Epithelial cell of prostate (primary cell): ENCODE measurements at regions not wholly inside any gene's neighbourhood (a gene's known extent, or its start where the extent isn't known, plus 50 kb on each side); places are given as distances from the start of the nearest gene placed in this dataset.

ENCODE experiments used
- DNase-seq: peaks from one replicate; pipeline ENCODE4 v3.0.0-alpha.2; 2011; ENCODE audit warnings: low read depth, low spot score
- H3K27ac ChIP-seq: fragments of 450-650 bp; 2 replicates; pipeline ENCODE4 v1.5.1; 2017; ENCODE audit warnings: mild to moderate bottlenecking

DNA sequence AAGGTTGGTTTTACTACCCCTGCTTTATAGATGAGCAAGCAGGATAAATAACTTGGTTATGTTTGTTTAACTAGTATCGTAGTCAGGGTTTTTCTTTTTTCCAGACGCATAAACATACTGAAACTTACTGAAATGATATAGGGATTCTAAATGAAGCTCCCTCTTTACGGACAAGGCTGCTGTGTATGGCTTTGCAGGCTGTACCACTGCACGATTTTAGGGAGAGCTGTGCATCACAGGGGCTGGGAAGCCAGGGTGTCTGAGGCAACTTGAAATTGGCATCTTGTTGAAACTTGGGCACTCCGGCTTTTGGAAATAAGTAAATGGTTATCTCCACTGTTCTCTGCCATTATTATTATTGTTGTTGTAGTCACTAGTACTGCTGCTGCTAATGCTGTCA, 218.1 kb upstream of the CDH8 start:
- DNase-seq: no peak
- peak overlapping the region; percentile 57 for H3K27ac ChIP-seq

DNA sequence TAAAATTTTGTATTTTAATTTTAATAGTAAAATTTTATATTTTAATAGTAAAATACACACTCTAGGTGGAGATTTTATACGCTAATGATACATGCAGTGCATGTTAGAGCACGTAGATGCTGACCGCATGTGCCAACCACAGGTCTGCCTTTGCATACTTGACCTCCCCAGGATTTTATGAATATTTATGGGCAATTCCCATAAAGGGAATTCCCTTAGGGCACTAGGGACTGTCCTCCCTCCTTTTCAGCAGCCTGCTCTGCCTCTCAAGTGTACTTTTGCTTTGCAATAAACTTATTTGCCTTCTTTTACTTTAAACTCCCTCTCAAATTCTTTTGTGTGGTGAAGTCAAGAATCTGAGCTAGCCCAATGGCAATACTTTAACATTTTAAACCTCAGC, 217.7 kb upstream of the CDH8 start:
- peak; percentile 66 for DNase-seq
- peak overlapping the region; percentile 57 for H3K27ac ChIP-seq

DNA sequence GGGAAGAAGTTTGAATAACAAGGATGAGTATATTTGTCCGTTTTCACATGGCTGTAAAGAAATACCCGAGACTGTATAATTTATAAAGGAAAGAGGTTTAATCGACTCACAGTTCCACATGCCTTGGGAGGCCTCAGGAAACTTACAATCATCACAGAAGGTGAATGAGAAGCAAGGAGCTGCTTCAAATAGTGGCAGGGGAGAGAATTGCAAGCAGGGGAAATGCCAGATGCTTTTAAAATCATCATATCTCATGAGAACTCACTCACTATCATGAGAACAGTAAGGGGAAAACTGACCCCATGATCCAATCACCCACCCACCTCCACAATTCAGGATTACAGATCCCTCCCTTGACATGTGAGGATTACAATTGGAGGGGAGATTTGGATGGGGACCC, 212.8 kb upstream of the CDH8 start:
- DNase-seq: no peak
- H3K27ac ChIP-seq: no peak overlapping the region

DNA sequence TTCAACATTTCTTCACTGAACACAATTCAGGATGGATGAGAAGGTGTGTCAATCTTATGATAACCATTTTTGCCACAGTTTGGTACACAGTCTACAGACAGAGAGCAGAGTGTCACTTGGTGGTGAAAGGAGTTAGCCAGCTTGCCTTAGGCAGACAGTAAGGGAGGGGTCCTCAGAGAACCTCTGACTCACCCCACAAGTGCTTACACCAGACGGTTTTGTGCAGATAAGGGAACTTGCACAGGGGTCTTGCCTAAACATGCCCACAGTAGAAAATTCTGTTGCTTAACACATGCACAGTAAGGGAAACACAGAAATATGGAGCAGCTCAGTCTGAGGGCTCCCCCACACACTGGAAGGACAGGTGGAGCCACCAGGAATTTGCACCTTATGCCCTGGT, 204.5 kb upstream of the CDH8 start:
- DNase-seq: peak; percentile 76
- H3K27ac ChIP-seq: peak overlapping the region; percentile 37

DNA sequence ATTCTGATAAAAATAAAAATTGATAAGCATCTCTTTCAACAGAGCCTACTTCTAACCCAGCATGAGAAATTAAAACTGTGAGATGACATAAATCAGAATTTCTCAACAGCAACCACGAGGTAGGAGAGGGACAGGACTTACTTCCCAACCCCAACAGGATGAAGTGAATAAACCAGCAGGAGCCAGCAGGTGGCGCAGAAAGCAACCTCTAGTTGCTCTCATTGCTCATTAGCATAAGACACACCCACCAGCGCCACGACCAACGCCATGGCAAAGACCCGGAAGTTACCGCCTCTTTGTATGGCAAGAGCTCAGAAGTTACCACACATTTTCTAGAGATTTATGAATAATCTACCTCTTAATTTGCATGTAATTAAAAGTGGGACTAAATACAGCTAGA, 189.4 kb upstream of the CDH8 start:
- H3K27ac ChIP-seq: no peak overlapping the region
- peak; percentile 27 for DNase-seq

DNA sequence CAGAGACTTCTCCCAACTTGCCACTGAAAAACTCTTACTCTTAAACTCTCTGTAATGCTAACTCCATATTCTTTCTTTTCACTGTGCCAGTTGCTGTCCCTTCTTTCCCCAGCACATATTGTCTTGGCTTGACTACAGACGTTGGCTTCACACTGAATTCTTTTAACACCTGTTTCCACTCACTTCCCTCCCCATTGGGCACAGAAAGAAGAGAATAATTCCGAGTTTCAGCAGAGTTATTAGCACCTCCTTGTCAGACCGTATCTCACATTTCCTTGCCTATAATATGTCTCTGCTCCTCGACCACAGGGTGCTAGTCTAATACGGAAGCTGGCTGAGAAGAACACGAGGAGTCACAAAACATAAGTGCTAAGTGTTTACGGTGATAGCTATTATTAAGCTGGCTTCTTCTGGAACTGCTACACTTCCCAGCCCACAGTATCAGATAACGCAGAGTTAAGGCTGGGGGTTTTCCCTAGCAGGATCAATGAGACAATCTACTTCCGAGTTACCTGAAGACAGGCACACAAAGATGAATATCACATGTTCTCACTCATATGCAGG, 188.5 kb upstream of the CDH8 start:
- H3K27ac ChIP-seq: no peak overlapping the region
- no peak for DNase-seq

DNA sequence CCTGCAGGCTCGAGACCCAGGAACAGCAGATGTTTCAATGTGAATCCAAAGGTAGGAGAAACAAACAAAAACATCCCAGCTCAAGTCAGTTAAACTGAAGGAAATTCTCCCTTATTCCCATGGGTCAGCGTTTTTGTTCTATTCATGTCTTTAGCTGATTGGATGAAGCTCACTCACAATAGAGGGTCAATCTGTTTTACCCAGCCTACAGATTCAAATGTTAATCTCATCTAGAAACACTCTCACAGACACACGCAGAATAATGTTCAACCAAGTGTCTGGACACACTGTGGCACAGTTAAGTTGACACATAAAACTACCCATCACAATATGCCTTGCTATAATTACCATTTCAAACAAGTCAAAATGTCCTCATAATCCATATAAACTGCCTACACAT, 180.6 kb upstream of the CDH8 start:
- DNase-seq: no peak
- H3K27ac ChIP-seq: no peak overlapping the region

DNA sequence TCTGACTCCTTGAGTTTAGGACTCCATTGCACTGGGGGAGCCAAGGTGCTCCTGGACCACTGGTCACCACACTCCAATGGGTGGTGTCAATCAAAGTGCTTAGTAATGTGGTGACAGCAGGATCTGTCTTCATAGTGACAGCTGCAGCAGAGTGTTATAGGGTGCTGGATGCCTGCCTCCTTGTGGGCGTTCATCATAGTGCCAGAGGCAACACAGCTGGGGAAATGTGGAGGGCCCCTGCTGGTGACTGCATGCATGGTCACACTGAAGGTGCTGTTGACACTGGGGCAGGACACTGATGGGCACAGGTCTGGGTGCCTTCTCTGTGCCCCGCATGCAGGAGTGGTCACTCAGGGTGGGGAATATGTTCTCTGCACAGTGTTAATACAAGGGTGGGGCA, 177.5 kb upstream of the CDH8 start:
- DNase-seq: no peak
- H3K27ac ChIP-seq: no peak overlapping the region

DNA sequence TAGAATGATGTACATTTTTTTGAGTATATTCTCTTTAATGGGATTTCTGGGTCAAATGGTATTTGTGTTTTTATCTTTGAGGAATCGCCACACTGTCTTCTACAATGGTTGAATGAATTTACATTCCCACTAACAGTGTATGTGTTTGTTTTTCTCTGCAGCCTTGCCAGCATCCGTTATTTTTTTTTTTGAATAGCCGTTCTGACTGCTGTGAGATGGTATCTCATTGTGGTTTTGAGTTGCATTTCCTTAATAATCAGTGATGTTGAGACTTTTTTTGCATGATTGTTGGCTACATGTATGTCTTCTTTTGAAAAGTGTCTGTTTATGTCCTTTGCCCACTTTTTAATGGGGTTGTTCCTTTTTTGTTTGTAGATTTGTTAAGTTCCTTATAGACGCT, 172.7 kb upstream of the CDH8 start:
- H3K27ac ChIP-seq: no peak overlapping the region
- no peak for DNase-seq

DNA sequence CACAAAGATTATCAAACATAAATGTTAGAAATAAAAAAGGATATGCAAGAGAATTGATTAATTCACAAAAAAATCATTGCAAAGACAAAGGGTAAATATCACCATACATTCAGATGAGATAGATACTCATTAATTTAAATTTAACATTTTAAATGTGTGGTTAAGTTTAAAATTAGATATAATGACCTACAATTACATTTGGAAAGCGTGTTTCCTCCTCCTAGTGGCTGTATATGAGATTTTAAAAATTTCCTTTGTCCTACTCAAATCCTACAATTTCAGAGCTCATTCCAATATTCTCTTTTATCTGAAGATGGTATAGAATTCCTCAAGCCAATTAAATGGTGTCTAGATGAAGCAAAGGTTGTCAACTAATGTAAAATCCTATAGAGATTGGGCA, 169.2 kb upstream of the CDH8 start:
- DNase-seq: no peak

DNA sequence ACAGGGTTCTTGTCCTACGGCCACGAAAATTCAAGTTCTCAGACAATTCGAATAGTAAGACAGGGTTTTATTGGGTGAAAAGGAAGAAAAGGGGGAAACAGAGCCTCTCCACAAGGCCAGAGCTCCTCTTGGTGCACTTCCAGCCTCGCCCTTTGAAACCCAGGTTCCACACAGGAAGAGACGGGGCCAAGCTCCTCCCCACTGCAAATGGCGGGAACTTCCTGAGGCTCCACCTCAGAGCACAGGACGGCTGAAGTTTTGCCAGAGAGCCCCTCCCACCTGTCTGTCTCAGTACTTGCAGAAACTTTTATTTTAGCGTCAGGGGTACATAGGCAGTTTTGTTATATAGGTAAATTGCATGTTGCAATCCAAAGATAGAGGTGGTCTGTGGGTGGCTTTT, 165.7 kb upstream of the CDH8 start:
- no peak for DNase-seq
- no peak overlapping the region for H3K27ac ChIP-seq

More for the DNA sequence above, 169.2 kb upstream of the CDH8 start:
- no peak overlapping the region for H3K27ac ChIP-seq

DNA sequence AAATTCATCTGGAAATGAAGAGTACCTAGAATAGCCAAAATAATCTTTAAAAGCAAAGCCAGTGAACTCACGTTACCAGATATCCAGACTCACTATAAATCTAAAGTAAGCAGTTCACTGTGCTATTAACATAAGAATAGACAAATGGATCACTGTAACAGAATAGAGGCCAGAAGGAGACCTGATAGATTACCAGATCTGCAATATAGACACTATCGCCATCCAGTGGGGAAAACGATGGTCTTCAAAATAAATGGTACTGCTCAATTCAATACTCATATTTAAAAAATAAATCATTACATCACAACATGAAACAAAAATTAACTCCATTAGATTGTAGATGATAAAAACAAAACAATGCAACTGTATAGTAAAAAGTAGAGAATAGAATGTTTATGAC, 158.6 kb upstream of the CDH8 start:
- no peak overlapping the region for H3K27ac ChIP-seq
- DNase-seq: no peak

DNA sequence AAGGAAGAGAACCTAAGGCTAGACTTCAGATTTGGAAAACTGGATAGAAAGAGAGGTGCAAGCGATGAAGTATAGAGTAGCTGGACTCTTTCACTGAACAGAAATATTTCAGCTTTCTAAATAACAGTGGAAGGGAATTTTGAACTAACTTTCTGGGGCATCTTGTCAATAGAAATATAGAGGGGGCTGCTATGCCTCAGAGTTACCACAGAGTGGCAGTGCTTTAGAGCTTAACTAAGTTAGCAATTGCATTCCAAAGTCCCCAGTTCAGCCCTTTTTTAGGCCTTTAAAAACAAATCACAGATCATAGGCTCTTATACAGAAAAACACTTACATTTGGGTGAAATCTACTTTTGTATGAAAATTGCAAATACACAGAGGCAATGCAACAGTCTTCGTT, 154.2 kb upstream of the CDH8 start:
- no peak overlapping the region for H3K27ac ChIP-seq
- no peak for DNase-seq

DNA sequence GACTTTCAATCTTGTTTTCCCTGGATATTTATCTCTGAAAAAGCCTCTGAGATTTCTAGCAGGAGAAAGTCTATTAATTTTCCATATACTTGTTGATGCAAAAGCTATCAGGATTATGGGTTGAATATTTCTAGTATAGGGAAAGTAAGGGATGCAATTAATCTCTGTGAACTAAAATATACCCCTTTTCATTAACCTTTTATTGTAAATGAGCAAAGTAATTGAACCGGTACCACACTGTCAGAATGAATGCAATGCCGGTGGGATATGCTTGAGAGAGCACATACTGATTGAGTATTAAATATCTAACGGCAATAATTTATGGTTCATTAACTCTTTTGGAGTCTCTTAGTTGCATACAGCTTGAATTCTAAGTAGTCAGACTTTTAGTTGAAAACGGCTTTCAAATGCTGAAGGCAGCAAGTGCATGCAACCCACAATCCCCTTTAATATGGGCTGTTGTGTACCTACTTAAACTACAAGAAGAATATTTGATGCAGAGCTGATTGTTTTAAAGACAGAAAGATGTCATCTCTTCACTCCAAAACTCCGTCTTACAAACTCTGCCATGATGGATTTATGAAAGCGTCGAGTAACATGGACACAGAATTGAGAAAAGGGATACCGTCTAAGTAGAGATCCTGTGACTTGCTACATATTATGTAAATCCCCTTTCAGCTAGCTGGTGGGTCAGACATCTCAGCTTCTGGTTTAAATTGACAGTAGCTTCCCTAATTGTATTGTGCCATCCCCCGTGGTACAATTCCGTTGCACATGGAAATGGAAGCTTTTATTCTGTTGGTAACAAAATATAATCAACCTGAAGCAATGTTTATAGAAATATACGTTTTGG, 141.3 kb upstream of the CDH8 start:
- no peak for DNase-seq
- H3K27ac ChIP-seq: no peak overlapping the region

DNA sequence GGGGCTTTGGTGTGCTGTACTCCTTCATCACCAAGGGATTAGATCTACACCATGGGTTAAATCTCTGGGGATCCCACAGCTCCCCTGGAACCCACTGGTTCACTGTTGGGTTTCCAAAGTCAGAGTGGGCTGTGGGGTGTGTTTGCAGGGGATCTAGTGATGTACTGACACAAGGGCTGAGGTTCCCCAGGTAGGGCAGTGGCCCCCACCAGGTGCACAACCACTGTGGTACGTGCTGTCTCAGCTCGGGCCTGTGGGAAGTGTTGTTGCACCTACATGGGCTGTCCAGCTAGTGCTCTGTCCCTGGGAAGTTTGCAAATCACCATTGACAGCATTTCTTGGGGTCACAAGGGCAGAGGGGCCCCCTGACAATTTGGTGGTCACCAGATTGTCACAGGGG, 134.4 kb upstream of the CDH8 start:
- DNase-seq: no peak
- H3K27ac ChIP-seq: no peak overlapping the region

DNA sequence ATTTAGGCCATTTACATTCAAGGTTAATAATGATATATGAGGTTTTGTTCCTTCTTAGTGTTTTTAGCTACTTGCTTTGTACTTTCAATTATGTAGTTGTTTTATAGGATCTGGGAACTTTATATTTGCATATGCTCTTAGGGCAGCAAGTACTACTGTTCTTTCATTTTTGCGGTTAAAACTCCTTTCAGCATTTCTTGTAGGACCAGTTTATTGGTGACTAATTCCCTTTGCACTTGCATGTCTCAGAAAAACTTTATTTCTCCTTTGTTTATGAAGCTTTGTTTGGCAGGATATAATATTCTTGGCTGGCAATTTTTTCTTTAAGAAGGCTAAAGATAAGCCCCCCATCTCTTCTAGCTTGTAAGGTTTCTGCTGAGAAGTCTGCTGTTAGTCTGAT, 131.3 kb upstream of the CDH8 start:
- no peak overlapping the region for H3K27ac ChIP-seq
- DNase-seq: peak; percentile 57

DNA sequence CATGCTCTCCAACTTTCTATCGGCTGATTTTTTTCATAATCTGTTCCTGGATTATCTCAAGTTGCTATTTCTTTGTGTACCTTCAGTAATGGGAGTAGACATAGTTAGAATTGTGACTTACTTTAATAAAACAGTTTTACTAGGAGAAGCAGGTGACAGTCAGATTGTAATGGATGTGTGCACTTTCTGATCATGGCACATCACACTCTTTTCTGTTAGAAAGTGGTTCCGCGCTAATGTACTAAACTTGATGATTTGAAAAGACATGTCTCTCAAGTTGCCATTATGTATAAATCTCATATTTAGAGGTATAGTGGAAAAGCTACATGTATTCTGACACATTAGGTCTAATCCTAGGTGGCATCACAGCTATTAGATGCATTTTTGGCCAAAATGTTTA, 121.3 kb upstream of the CDH8 start:
- H3K27ac ChIP-seq: no peak overlapping the region
- no peak for DNase-seq

DNA sequence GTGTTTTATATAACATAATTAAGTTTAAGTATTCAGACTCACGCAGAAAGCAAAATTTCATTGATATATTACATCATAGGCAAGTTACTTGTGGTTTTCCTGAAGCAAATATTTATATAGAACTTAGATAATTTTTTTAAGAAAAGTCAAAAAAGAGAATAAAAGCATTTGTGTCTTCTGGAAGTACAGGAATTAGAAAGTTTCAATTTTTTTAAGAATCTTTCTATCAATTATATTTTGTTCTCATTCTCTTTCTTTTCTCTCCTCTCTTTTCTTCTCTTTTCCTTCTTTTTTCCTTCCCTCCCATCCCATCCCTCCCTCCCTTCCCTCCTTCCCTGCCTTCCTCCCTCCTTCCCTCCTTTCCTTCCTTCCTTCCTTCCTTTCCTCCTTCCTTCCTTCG, 120.7 kb upstream of the CDH8 start:
- no peak overlapping the region for H3K27ac ChIP-seq
- DNase-seq: no peak

DNA sequence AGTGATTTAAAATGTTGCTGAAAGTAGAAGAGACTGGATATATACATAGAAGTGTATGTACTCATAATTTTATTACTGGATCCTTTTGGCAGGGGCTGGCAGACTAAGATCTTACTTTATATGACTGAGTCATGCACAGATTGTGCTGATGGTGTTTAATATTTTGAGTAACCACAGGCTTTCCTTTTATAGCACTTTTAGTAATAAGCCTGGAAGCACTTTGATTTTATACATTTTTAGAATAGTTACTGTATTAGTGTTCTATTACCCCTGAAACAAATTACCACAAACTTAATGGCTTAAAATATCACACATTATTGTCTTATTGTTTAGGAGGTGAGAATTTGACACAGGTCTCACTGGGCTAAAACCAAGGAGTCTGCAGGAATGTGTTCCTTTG, 113.4 kb upstream of the CDH8 start:
- no peak for DNase-seq
- H3K27ac ChIP-seq: no peak overlapping the region

DNA sequence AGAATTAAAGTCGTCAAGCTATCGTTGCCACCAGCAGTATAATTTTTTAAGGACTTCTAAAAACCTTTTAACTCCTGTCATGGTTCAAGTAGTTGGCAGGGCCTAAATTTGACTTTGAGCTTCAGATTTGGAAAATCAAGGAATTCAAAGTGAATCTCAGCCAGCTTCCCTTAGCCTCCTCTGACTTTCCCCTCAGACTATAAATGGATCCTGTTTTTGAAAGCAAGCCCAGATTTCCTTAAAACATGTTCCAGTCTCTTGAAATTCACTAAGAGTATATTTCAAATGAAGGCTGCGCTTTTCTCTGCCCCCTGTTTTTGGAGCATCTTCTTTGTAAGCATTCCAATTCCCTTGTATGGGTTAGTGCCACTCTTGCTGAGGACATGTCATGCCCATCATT, 101.8 kb upstream of the CDH8 start:
- H3K27ac ChIP-seq: no peak overlapping the region
- no peak for DNase-seq

DNA sequence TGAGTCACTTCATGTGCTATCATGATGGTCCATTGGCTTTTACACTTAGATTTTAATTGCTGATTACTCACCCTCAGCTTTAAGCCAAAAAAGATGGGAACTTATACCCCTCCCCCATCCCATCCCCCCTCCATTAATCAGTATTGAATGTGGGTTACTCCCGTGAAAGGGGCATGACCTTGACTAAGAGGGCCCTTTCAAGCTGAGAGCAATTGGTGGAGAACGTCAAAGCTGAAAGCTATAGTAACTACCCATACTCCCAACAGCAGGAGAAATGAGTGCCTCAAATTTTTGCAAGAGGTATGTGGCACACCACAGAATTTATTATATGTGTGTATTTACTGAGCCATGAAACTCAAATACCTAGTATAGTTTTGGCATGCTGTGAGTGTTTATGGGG, 99.7 kb upstream of the CDH8 start:
- no peak for DNase-seq
- H3K27ac ChIP-seq: no peak overlapping the region

DNA sequence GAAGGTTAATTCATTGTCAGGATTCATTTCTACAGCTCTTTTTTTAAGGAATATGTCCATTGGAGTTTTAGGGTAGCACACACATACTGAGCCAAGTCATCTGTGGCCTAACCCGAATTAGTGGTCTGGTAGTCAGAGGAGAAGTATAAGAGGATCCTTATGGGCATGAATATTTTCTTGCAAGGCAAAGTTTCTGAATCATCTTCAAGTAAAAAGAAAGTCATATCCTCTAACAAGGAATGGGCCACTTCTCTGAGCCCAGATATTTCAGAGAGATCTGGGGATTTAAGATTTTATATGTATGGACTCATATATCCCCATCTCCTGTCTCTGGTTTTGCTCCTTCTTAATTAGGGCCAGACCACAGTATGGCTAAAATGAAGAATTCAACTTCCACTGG, 99.2 kb upstream of the CDH8 start:
- DNase-seq: no peak
- H3K27ac ChIP-seq: no peak overlapping the region
